GM12878 (cell line): ENCODE measurements at regions not wholly inside any gene's neighbourhood (a gene's known extent, or its start where the extent isn't known, plus 50 kb on each side); places are given as distances from the start of the nearest gene placed in this dataset.

Experiments used
- ATAC-seq: fragments of 200-7000 bp; cut with Tn5 transposase; 3 replicates; pipeline ENCODE4 v1.9.1; 2020; ENCODE audit warnings: mild to moderate bottlenecking, moderate library complexity
- BruUV-seq: library from RNA; stranded (reverse); fragments of 400-500 nt; replicated peaks from 2 replicates; lab custom pipeline; 2021; lab: Mats Ljungman, UMichigan
- CTCF ChIA-PET: fragments of 300-600 bp; sonication (Branson Sonifier 250); formaldehyde crosslinking; extraction: SDS; loops from one replicate; lab custom pipeline; 2021; ENCODE audit warnings: inconsistent platforms; lab: Yijun Ruan, JAX
- POLR2A ChIA-PET: fragments of 350-600 bp; formaldehyde crosslinking; extraction: SDS; loops from one replicate; lab custom pipeline; 2021; ENCODE audit warnings: inconsistent platforms; lab: Charles Lee
- RAD21 ChIA-PET: fragments of 300-600 bp; sonication (Branson Sonifier 250); formaldehyde crosslinking; loops from one replicate; lab custom pipeline; 2023; ENCODE audit warnings: antibody characterized with exemption; ENCODE audit not compliant: unreplicated experiment; lab: Charles Lee
- SMC1A ChIA-PET: fragments of 300-600 bp; sonication (Branson Sonifier 250); formaldehyde crosslinking; loops from one replicate; lab custom pipeline; 2023; ENCODE audit not compliant: unreplicated experiment, uncharacterized antibody; lab: Charles Lee
- DNase-seq: peaks from one replicate; pipeline ENCODE4 v3.0.0-alpha.2; 2011; ENCODE audit warnings: low read depth, low spot score
- FAIRE-seq: peaks from 3 replicates; lab custom pipeline; 2011; peaks lifted over from hg19 to GRCh38; lab: Jason Lieb, UNC
- H2AFZ ChIP-seq: 2 replicates; pipeline ENCODE4 v1.6.0; 2011; ENCODE audit warnings: low read depth, low read length, control low read depth; ENCODE audit not compliant: control insufficient read depth
- H3K27ac ChIP-seq: 2 replicates; pipeline ENCODE4 v1.5.1; 2011; ENCODE audit warnings: control low read depth; ENCODE audit not compliant: control insufficient read depth, insufficient read depth
- H3K27me3 ChIP-seq, 2 experiments: replicated peaks in 1 of 2; 2 replicates each; pipeline versions ENCODE4 v1.6.0 to v1.6.1; 2011; ENCODE audit warnings: low read length in 1 of 2; ENCODE audit not compliant: control insufficient read depth in 2 of 2, insufficient read depth in 2 of 2
- H3K36me3 ChIP-seq, 2 experiments: 2 replicates each; pipeline ENCODE4 v1.5.1; 2011; ENCODE audit warnings: low read length in 1 of 2; ENCODE audit not compliant: control insufficient read depth in 2 of 2, insufficient read depth in 2 of 2
- H3K4me1 ChIP-seq: 2 replicates; pipeline ENCODE4 v1.6.1; 2011; ENCODE audit warnings: mild to moderate bottlenecking, low read length, moderate library complexity, mixed read lengths; ENCODE audit not compliant: control insufficient read depth, insufficient read depth
- H3K4me2 ChIP-seq: 2 replicates; pipeline ENCODE4 v1.6.0; 2011; ENCODE audit warnings: control low read depth; ENCODE audit not compliant: control insufficient read depth, insufficient read depth
- H3K4me3 ChIP-seq: fragments of 200-600 bp; sonication (generic); 2 replicates; pipeline ENCODE4 v1.5.1; 2016
- H3K79me2 ChIP-seq: 2 replicates; pipeline ENCODE4 v1.6.0; 2011; ENCODE audit warnings: low read length; ENCODE audit not compliant: control insufficient read depth, insufficient read depth
- H3K9ac ChIP-seq: 2 replicates; pipeline ENCODE4 v1.8.0; 2011; ENCODE audit warnings: low read length, control low read depth, mixed read lengths; ENCODE audit not compliant: control insufficient read depth, insufficient read depth
- H3K9me3 ChIP-seq: replicated peaks from 3 replicates; pipeline ENCODE4 v1.5.1; 2011; ENCODE audit warnings: mild to moderate bottlenecking, low read length; ENCODE audit not compliant: control insufficient read depth, insufficient read depth
- H4K20me1 ChIP-seq: 2 replicates; pipeline ENCODE4 v1.6.0; 2011; ENCODE audit not compliant: control insufficient read depth, insufficient read depth
- BCL3 ChIP-seq: IDR thresholded peaks from 2 replicates; pipeline ENCODE4 v1.6.1; 2011; ENCODE audit warnings: borderline replicate concordance, low read depth, mild to moderate bottlenecking, moderate library complexity, low read length; ENCODE audit not compliant: insufficient read depth, poor library complexity, severe bottlenecking
- E2F4 ChIP-seq: IDR thresholded peaks from 2 replicates; pipeline ENCODE4 v1.6.1; 2012; ENCODE audit warnings: low read depth, low read length, improper control_type of control experiment
- EP300 ChIP-seq, 2 experiments: fragments of 150-350 bp in 1 of 2; IDR thresholded peaks; 2 replicates each; pipeline ENCODE4 v1.6.1; 2011 to 2012; ENCODE audit warnings: low read depth in 2 of 2, low read length in 2 of 2, borderline replicate concordance in 1 of 2, improper control_type of control experiment in 1 of 2, inconsistent platforms in 1 of 2; ENCODE audit not compliant: control insufficient read depth in 1 of 2
- GABPA ChIP-seq: IDR thresholded peaks from 2 replicates; pipeline ENCODE4 v1.6.1; 2014; ENCODE audit warnings: antibody characterized with exemption, low read depth, mild to moderate bottlenecking, inconsistent platforms
- GATAD2B ChIP-seq: fragments of 450-650 bp; conservative IDR thresholded peaks from 2 replicates; pipeline ENCODE4 v1.6.1; 2017; ENCODE audit warnings: low read depth, mild to moderate bottlenecking, moderate library complexity
- IRF5 ChIP-seq: fragments of 450-650 bp; IDR thresholded peaks from 2 replicates; pipeline ENCODE4 v1.6.1; 2017; ENCODE audit warnings: borderline replicate concordance
- PRDM15 ChIP-seq: fragments of 450-650 bp; formaldehyde crosslinking; IDR thresholded peaks from 2 replicates; pipeline ENCODE4 v1.4.0; 2020; ENCODE audit warnings: mild to moderate bottlenecking, moderate library complexity
- SMAD5 ChIP-seq: IDR thresholded peaks from 2 replicates; pipeline ENCODE4 v1.6.1; 2016; ENCODE audit warnings: antibody characterized with exemption, low read depth
- SUZ12 ChIP-seq: fragments of 200-600 bp; sonication (generic); IDR thresholded peaks from one replicate; pipeline ENCODE4 v1.6.1; 2018; ENCODE audit warnings: antibody characterized with exemption, mild to moderate bottlenecking; ENCODE audit not compliant: unreplicated experiment
- YBX1 ChIP-seq: fragments of 450-650 bp; IDR thresholded peaks from 2 replicates; pipeline ENCODE4 v1.6.1; 2016; ENCODE audit warnings: antibody characterized with exemption
- ZNF217 ChIP-seq: fragments of 450-650 bp; IDR thresholded peaks from 2 replicates; pipeline ENCODE4 v1.6.1; 2017; ENCODE audit warnings: antibody characterized with exemption, mild to moderate bottlenecking
- ZNF622 ChIP-seq: fragments of 450-650 bp; IDR thresholded peaks from 2 replicates; pipeline ENCODE4 v1.6.1; 2017; ENCODE audit warnings: mild to moderate bottlenecking, inconsistent platforms
- WGBS: methylation state at CpG from one replicate; pipeline ENCODE4 v1.1.6; 2016; ENCODE audit warnings: low lambda C conversion rate; ENCODE audit not compliant: insufficient replicate concordance, insufficient coverage; ENCODE audit errors: missing lambda C conversion rate; 5-methylcytosine and 5-hydroxymethylcytosine counted together
- in situ Hi-C: fragments of 300-500 bp; cut with MboI; formaldehyde crosslinking; loops from 9 replicates; pipeline ENCODE4 v1.14.3; 2018; ENCODE audit warnings: mixed read lengths
- intact Hi-C: fragments of 100-400 bp; cut with micrococcal nuclease; formaldehyde crosslinking; loops from one replicate; pipeline ENCODE4 v1.14.2; 2022; ENCODE audit not compliant: unreplicated experiment

- TF ChIP-seq PRDM15, result no peak
- TF ChIP-seq, all 136 proteins: peak for 0
These were observed 1764.4 kb downstream of the OTOL1 start (continued) for GRCh38 chr3:163261056-163261455.

GRCh38 chr3:163218336-163218735 lies 1721.7 kb downstream of the OTOL1 start:
- ATAC-seq (no peak), DNase-seq (no peak), FAIRE-seq (no peak)
- H3K27ac ChIP-seq, result no peak overlapping the region
- no peaks in the 10 kb centered on the region for H3K4me1 ChIP-seq
- H3K9me3 ChIP-seq, result no peaks in the 10 kb centered on the region
- RAD21 ChIA-PET, result no interaction called here
- CTCF ChIA-PET, result no interaction called here
- H3K4me2 ChIP-seq, result no peak overlapping the region
- intact Hi-C loops (no loop called here), in situ Hi-C loops (no loop called here)
- SMC1A ChIA-PET, result no interaction called here
- H3K27me3 ChIP-seq, result no peaks in the 10 kb centered on the region
- no peaks in the 10 kb centered on the region for H3K79me2 ChIP-seq
- POLR2A ChIA-PET, result interaction anchor here (1.2 kb wide), 1 partner anchor 36 kb away, joined by 3 read pairs; no protein-coding TSS in a partner anchor
- 0% methylated on average over 2 of the region's 2 CpGs for WGBS
- no peak overlapping the region for H2AFZ ChIP-seq
- BruUV-seq, result no TSS peak
- no peaks in the 10 kb centered on the region for H3K36me3 ChIP-seq
- H3K4me3 ChIP-seq, result no peak overlapping the region
- no peaks in the 10 kb centered on the region for H4K20me1 ChIP-seq
- no peak overlapping the region for H3K9ac ChIP-seq
- TF ChIP-seq GABPA (no peak), E2F4 (no peak), ZNF622 (no peak), IRF5 (no peak), ZNF217 (no peak), SMAD5 (no peak), YBX1 (no peak), BCL3 (no peak), GATAD2B (no peak), EP300 (IDR thresholded peaks at IDR 0.05; ENCODE audit: borderline replicate concordance in 1 of 2, control insufficient read depth in 1 of 2, low read depth in 2 of 2, low read length in 2 of 2) (no peak), SUZ12 (no peak)
